Ammon's horn (tissue), 1 donor: ENCODE measurements at regions not wholly inside any gene's neighbourhood (a gene's known extent, or its start where the extent isn't known, plus 50 kb on each side); places are given as distances from the start of the nearest gene placed in this dataset.
A peak's percentile ranks its signal among the peaks of the same experiment; 100 is the strongest.

Source experiments
- DNase-seq: peaks from one replicate; pipeline ENCODE4 v3.0.0-alpha.2; 2016; ENCODE audit warnings: low spot score

DNA sequence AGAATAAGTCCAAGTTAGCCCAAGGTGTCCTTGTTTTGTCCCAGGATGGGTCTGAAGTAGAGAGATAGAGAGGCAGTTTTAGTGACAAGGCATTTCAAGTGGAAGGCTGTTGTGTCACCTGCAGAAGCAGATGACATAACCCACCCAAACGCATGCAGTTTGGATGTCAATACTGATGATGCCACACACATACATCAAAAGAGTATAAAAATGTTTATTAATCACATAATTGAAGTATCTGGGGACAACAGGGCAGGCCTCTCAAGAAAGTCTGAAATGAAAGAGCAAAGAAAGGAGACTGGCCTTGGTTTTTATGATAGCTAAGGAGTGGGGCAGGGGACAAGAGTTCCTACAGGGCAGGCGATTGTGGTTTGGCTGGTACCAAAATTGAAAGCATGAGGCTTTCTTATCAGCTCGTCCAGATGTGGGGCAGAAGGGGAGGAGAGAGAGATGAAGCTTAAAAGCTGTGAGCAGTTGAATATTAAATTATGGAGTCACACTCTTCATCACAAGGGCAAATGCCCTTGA is 78.4 kb upstream of the TSPAN8 start:
- no peak for DNase-seq

DNA sequence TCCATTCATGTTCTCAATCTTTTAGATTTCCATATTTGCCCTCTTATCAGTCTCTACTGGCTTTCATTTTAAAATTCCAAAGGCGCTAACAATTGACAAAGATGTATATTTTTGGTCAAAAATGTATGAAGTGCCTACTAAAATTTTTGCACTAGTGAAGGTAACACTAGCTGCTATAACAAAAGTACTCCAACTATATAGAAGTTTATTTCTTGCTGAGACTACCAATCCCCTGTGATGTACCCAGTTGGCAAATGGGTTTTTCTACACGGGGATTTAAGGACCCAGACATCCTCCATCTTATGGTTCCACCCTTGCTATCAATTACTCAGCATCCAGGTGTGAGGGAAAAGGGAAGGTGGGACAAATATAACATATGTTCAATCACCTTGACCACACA is 75.3 kb upstream of the TSPAN8 start:
- no peak for DNase-seq

DNA sequence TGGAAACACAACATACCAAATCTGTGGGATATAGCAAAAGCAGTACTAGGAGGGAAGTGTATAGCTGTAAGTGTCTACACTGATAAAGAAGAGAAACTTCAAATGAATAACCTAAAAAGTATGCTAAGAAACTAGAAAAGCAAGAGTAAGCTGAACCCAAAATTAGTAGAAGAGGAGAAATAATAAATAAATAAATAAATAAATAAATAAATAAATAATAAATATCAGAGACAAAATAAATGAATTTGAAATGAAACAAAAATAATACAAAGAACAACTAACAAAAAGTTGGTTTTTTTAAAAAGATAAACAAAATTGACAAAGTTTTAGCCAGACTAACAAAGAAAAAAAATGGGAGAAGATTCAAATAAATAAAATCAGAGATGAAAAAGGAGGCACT is 72.7 kb upstream of the TSPAN8 start:
- no peak for DNase-seq

DNA sequence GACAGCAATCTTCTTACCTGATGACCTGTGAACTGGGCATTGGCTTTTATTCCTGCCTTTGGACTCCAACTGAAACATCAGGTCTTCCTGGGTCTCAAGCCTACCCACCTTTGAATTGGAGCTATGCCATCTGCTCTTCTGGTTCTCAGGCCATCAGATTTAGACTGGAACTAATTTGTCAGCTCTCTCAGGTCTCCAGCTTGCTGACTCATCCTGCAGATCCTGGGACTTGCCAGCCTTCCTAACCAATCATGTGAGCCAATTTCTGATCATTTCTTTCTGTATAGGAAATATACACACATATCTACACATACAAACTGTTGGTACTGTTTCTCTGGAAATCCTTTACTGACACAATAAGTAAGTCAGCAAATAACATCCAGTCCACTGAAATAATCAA is 65.3 kb upstream of the TSPAN8 start:
- DNase-seq, result no peak

DNA sequence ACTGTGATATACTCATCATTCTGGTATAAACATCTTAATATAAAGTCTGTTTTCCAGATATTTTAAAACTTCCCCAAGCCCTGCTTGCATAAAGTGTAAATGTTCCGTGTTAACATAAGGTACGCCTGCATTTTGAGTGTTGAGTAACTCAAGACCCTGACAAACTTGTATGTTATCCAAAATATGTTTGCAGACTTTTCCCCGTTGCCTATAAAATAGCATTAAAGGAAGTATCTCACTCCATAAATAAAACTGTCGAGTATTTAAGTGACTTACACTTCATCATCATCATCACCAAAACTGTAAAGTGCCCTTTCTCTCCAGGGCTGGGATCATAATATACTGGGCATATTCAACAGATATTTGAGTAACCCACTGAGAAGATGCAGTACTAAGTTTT is 64.6 kb upstream of the TSPAN8 start:
- no peak for DNase-seq

DNA sequence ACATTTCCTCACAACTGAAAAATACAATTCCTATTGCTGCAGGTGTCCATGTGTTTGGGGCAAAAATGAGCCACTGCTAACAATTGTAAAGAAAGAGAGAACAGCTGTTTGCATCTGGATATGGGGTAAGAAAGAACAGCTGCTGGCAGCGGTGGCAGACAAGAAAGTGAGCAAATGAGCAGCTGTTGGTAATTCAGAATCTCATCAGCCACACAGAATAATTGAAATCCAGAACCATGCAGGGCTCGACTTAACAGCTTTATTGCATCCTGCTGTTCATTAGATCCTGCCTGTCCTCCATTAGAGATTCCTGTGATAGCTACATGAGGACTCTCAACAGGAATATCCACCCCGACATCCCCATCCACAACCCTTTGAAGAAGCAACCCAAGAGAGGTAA is 62.5 kb upstream of the TSPAN8 start:
- DNase-seq, result no peak

DNA sequence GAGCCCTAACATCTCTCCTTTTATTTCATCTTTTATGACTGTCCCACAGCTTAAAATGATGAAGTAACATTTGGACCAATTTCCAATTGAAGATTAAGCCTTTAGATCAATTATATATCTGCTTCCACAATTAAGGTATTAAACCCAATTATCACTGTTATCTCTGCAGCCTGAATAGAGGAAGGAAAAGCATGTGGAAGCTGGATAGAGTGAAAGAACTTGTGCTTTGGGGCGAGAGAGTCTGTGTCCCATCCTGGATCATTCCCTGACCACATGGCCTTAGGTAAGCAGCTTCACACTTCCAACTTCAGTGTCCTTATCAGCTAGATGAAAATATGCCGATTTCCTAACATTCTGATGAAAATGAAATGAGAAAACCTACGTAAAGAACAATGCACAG is 61.4 kb upstream of the TSPAN8 start:
- no peak for DNase-seq

DNA sequence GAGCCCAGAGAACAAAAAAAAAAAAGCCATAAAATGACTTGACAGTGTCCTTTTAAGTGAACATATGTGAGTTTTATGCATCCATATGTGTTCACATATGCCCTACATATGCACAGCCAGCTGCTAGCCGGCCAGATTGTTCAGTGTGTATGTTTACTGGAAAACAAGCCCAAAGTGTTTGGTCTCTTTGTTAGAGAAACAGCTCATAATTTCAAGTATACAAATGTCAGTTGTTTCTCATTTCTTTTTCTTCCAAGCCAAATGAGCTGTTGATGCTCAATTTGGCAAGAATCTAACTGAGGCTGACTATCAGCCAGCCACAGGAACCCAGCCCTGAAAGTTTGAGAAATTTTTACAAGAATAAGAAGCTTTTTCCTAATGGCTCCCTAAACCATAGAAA is 60.8 kb upstream of the TSPAN8 start:
- no peak for DNase-seq

DNA sequence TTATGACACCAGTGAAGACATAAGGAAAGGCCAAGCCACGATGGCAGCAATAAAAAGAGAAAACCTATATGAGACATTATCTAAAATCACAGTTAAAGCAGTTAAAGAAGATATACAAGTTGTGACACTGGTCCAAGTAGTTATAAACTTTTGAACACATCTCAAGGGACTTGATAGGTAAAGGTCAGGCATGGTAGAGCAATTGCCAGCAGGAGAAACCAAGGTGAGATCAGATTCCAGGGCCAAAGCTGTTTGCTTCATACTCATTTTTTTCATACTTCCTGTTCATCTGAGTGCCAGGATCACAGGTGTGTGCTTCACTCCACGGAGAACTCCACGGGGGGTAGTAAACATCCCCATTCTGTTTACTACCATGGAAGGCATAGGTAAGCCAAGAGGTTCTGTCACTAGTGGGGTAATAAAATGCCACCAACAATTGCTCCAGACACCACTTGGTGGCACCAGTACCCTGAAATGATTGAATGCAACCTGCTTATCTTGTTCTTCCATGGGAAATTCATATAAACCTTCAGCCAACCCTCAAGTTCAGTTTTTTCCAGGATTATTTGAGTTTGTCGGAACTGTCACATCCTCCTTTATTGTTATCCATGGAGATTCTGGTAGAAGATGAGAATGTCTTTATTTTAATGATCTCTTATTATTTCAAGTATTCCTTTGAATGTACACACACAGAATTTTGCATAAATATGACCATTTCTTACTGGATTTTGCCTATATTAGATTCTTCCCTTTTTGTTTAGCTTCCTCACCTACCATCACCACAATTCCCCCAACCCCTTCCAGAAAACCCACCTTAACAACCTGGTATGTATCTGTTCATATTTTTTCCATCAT is 59.2 kb upstream of the TSPAN8 start:
- peak; percentile 63 for DNase-seq

DNA sequence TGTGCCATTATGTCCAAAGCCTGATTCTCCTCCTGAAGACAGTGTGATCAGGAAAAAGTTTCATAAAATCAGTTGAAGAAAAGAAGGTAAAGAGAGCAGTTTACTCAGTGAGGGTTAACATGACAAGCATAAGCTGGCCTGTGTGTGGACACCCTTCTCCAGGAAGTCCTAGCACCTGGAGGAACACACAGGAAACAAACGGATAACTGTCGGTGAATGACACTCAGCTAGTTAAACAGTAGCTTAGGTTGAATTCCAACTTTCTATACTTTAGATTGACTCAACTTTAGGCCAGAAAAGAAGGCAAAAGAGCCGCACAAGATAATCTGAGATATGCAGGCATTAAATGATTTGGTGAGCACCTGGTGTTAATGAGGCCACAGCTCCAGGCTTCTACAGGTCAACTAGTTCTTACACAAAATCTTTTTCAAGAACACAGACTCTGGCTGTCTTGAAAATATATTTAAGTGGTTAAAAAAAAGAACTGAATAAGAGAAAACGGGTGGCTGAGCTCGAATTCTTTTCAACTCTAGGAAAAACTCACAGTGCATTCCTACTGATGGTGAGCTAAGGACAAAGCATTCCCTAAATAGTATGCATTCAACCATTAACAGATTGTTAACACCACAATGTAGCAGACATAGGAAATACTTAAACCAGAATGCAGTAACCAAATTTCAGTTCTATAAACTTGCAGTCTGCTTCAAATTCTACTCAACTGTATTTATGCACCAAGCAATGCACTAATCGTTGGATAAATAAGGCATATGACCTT is 56.9 kb upstream of the TSPAN8 start:
- no peak for DNase-seq

DNA sequence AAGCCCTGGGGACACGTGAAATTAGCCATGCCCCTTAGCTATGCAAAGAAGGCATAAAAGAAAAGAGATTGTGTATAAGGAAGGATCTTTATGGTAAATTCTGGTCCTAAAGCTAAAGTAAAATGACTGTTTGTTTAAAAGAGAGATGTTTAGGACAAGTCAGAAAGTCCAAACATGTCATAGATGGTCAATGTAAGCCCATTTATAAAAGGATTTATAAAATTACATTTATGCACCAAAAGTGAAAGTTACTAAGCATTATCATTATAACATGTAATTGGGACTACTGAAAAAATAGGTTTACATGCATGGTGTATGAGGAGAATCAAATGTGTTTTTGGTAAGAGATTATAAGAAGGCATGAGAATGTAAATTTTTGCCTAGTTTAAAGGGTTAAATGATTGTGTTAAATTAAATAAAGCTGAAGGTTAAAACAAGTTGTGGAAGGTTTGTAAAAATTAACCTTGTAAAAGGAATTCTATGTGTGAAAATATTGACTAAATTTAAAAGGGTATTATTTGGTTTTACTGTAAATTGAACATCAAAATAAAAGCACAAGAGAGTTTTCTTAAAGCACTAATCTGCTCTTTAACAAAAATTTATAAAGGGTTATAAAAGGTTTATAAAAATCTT is 50.4 kb upstream of the TSPAN8 start:
- no peak for DNase-seq
